Endothelial cell of hepatic sinusoid (primary cell): ENCODE measurements at regions not wholly inside any gene's neighbourhood (a gene's known extent, or its start where the extent isn't known, plus 50 kb on each side); places are given as distances from the start of the nearest gene placed in this dataset.

Experiments
- in situ Hi-C: cut with HindIII; loops from 2 replicates; pipeline ENCODE4 v1.10.0; 2017; ENCODE audit warnings: low sequenced_read_pairs

DNA sequence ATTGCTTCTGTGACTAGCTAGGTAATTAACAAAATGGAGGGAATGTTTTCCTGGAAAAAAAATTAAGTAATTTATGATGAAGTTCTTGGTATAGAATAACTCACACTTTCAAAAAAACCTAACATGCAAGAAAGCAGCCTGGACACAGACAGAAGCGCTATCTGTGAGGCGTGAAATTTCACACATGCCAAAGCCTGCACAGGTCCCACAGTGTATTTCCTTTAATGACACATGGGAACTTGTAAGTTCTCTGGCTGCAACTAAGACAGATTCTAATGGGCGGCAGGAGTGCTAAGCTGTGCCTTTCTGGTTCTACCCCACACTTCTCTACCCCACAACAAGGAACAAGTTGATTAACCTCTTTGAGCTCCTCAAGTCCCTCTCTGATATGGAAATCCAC lies 84.9 kb upstream of the NEO1 start:
- in situ Hi-C loops, result no loop called here

- in situ Hi-C loops, result no loop called here
Measured at GRCh38 chr15:72966641-72967040, 85.6 kb upstream of the NEO1 start.

- in situ Hi-C loops, result no loop called here
Measured at GRCh38 chr15:72965671-72966070, 86.6 kb upstream of the NEO1 start.

DNA sequence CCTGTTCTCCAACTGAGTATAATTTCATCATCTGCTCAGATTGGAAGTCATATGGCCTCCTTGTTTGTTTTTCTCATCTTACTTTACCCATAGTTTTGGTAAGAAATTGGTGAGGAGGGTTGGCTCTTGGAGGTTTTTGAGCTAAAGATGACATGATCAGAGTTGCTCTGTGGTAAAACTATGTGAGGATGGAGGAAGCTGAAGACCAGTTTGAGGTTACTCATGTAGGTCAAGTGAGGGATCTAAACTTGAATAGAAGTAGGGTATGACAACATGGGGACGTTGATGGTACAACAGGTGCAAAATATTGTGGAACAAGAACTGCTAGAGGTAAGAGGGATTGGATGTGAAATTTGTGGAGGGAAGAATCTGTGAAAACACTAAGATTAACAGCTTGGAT lies 87.7 kb upstream of the NEO1 start:
- in situ Hi-C loops, result no loop called here

DNA sequence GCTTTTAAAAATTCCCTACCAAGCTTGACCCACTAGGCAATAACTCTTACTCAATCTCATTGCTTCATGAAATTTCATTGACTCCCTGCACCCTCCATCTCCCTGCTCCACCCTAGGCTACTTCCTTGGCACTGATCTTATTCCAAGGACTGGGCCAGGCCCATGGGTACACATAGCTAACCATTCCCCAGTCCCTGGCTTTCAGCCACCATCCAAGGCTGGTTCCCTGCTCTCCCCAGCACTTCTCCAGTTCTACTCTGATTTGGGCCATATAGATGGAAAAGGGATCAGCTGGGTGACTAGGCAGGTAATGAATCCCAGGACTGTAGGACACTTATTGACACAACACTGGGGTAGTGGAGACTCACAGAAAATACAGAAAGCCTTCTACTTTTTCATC lies 88.1 kb upstream of the NEO1 start:
- in situ Hi-C loops, result no loop called here

DNA sequence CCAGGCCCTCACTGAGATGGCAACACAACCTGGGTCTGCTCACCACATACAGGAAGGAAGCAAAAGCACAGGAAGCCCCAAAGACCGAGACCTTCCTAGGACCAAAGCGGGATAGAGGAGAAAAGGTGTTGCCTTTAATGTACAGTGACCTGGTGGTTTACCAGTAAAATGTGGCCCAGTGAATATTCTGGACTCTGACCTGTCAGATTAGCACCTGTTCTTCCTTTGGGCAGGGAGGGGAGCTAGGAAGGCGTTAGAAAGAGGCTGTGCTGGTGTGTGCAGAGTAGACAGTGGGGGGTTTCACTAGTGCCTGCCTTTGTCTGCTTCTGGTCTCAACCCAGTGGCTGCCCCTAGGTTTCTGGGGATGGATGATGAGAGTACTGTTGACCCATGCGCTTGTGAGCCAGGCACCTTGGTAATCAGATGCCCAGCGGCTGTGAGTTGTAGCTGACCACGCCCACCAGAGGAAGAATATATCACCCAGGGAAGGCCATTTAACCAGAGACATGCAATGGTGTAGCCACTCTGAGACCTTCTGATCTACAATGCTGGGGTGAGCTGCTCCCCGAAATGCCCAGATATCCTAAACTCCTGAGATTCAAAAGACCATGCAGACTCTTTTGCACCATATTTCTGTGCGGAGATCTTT lies 90.1 kb upstream of the NEO1 start:
- in situ Hi-C loops, result no loop called here

- in situ Hi-C loops, result no loop called here
Measured at GRCh38 chr15:72961346-72961745, 90.9 kb upstream of the NEO1 start.

DNA sequence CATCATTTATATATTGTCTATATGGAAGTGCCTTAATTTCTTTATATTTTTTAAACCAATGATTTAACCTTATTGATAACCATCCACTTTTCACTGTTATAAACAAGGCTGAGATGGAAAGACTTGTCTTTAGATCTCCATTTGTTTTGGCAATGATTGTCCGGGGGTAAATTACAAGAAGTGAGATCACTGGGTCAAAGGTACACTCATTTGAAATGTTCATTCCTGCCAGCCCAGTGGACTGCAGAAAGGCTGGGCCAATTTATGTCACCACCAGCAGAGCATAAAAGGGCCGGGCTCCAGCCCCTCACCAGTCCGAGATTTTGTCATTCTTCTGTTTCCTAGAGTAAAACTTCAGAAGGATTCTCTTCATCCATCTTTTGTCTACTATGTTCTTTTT lies 93.6 kb upstream of the NEO1 start:
- in situ Hi-C loops, result no loop called here

DNA sequence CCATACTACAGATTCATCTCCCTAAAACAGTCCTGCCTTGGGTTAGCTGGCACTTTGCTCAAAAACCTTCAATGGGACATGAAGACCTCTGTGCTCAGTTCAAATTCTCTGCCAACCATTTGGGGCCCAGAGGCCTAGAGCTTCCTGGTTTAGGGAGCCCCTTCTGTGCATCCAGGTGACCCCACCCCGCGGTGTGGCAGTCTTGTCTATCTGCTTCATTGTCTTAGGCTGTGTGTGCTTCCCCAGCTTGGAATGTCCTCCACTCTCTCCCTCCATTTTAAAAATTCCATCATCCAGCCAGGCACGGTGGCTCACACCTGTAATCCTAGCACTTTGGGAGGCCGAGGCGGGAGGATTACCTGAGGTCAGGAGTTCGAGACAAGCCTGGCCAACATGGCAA lies 99.0 kb upstream of the NEO1 start:
- in situ Hi-C loops, result no loop called here

DNA sequence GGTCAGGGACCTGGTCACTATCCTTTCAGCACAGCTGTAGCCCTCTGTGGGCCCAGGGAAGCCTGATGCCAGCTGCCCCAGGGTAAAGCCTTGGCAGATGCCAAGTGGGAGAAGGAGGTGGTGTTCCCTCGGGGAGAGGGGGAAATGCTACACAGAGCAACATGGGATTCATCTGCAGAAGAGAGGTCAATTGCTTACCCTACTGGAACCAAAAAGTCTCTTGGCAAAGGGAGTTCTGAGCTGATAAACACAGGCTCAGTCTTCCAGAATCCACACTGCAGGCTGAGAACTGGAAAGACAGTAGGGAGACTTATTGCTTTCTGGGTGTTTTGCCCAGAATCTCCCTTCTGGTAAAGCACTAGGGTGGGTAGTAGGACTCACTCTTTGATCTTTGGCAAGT lies 100.1 kb upstream of the NEO1 start:
- in situ Hi-C loops, result no loop called here

DNA sequence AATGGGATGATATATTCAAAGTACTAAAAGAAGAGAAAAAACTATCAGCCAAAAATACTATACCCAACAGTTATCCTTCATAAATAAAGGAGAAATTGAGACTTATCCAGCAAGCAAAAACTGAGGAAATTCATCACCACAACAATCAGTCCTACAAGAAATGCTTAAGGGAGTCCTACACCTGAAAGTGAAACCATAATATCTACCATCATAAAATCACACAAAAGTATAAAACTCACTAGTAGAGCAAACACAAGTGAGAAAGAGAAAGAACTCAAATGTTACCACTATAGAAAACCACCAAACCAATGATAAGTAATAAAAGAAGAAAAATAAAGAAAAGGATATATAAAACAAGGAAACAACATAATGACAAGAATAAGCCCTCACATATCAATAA lies 103.6 kb upstream of the NEO1 start:
- in situ Hi-C loops, result no loop called here

DNA sequence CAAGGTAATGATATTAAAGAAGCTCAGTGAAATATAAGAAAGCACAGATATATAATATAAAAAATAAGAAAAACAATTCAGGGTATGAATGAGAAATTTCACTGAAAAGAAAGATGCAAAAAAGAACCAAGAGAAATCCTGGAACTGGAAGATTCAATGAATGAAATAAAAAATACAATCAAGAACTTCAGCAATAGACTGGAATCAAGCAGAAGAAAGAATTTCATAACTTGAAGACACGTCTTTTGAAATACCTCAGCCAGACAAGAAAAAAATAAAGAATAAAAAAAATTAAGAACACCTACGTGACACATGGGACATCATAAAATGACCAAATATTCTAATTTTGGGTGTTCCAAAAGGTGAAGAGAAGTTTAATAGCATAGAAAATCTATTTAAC lies 104.6 kb upstream of the NEO1 start:
- in situ Hi-C loops, result no loop called here

DNA sequence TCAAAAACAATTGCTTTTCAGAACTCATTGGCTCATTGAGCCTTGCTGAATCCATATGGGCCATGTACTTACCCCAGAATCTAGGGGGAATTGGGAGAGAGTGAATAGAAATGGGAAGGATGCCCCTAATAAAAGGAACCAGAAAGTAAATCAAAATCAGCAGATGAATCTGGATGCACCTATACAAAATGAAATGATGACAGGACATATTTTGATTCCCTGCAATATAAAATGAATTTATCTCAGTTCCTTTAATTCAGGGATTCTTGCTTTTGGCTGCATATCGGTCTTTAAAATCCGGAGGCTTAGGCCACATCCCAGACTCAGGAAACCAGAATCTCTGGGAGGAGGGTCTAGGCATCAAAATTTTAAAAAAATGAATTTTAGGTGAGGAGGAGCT lies 107.7 kb upstream of the NEO1 start:
- in situ Hi-C loops, result no loop called here

- in situ Hi-C loops, result no loop called here
Measured at GRCh38 chr15:72940229-72940622, 112.0 kb upstream of the NEO1 start.

DNA sequence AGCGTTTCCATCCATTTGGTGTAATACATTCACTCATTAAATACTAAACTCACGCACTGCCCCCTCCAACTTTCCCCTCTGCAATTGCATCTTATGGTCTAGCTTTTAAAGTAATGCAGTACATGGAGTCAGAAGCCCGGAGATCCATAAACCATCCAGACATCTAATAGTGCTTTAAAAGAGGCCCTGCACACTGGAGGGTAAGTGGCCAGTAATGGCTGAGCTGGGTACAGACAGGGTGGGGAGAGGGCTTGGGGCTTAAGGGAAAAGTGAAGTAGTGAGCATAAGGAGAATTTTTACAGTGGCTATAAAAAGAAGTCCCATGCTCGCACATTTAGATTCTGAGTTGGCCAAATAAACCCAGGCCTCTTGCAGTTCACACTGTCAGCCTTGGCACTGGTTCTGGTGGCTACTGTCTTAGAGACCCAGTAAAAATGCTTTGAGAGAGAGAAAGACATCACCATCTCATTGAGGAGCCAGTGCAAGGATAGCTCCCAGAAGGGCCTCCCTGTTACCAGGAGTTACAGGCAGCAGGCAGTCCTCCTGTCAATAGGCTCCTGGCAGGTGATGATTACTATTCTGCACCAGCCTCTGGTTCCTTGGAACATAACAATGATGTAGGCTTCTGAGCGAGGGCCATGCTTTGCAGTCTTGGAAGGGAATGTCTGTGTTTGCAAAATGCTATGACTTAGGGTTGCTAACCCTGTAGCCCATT lies 112.6 kb upstream of the NEO1 start:
- in situ Hi-C loops, result no loop called here

DNA sequence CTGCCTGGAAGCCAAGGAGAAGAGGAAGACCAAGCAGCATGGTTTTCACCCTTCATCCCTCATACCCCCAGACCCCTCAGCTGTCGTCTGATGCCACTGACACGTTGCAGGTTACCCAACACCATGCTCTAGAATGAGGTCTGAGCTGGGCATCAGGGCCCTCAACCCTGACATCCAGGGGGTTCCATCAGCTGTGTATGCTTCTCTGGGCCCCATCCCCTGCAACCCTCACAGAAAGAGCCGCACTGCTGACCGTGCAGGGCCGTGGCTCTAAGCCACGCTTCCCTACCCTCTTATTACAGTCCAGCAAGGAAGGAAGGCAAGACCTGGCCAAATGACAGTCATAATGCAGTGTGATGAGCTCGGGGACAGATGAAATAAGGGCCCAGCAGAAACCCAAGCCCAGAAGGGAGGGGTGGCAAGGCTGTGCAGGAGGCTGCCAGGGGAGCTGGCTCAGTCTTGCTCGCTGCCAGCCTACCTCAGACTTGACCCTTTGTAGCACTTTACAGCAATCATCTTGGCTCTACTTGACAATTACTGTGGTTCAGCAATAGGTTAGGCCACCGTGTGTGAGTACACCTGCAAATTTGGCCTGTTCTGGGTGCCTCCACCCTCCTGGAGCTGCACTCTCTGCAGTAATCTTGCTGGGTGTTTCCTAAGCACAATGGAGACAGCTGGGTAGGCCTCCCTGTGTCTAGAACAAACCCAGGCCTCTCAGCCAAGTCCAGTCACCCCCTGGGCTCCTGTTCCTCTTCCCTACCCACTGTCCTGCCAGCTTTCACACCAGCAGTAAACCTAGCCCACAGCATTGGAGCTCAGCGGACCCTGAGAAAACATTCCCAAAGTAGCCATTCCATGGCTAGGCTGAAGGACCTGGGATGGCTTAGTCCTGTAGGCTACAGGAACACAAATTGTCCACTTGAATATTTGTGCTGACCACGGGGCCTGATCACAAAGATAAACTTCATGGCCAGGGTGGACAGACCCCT lies 115.3 kb upstream of the NEO1 start:
- in situ Hi-C loops, result no loop called here

DNA sequence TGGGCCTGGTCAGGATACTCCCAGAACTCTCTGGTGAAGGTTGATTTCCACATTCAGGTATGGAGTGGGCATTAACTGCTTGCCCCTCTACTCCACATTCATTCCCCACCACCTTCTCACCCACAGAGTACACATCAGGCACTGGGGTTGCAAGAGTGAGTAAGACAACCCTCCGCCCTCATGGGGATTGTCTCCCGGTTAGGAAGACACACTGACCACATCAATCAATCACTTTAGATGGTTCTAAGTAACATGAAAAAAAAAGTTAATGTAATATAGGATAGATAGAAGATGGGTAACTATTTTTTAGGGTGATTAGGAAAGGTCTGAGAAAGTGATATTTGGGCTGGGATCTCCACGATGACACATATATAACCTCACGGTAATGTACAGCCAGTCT lies 116.0 kb upstream of the NEO1 start:
- in situ Hi-C loops, result no loop called here

DNA sequence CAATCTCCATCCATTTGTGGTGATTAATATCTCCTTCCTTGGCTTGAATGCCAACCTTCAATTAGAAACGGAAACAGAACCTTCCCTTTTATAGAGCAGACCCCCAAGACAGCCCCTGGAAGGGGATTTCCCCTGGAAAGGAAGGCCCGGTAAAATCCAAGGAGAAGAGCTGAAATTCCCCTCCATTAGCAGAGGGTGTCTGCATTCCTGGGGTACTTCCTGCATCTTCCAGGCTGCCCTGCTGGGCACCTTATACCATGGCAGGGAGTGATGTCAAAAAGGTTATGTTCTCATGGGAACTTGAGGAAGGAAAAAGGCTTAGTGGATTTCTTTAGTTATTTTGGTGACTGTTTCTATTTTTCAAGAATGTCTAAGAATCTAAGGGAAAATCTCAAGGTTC lies 116.7 kb upstream of the NEO1 start:
- in situ Hi-C loops, result no loop called here

DNA sequence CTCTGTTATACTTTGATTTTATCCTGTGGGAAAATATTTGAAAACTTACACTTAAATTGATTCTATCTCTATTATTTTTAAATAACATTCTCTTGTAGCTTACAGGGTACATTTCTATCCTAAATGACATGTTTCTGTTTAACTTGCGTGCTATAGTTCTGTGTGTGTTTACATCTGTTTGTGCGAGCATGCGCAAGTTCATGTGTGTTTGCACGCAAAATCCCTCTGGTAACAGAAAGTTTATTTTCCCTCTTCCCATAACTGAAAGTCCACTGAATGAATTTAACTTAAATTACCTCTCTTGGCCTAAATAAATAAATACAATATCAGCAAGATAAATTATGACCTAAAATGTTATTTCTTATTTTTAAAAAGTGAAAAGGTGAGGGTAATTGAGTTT lies 117.3 kb upstream of the NEO1 start:
- in situ Hi-C loops, result loop anchor here (5.0 kb wide), 1 partner anchor 38 kb away; no protein-coding TSS in a partner anchor

DNA sequence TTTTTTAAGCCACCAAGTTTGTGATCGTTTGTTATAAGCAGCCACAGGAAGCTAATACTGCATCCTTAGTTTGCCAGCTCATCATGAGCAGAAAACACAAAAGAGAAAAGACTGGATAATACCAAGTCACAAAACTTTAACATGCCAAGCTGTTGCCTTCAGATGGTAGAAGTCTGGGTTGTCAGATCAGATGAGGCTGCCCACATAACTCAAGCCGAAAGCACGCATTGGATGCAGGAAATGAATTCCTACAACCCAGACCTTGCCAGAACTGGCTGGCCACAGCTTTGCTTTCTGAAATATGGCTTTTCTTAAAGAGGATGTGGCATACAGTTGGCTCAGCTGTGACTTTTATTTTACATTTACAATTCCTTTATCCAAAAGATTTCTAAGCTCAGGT lies 118.3 kb upstream of the NEO1 start:
- in situ Hi-C loops, result loop anchor here (5.0 kb wide), 1 partner anchor 37 kb away; no protein-coding TSS in a partner anchor

DNA sequence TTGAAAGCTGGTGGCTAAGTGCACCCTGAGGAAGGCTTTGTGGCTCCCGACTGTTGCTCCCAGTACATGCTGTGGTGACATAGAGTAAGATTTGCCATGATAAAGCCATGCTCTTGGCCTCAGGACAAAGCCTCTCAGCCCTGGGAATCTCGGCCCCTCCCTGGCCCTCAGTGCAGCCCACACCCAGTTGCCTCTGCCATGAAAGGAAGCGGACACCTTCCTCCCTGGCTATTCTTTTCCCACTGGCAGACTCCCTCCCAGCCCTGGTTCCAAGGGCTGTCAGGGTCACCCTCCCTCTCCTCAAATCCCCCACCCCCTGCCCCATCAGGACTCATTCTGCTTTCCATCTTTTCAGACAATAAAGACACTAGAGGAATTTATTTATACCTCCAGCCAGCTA lies 119.8 kb upstream of the NEO1 start:
- in situ Hi-C loops, result loop anchor here (5.0 kb wide), 1 partner anchor 35 kb away; no protein-coding TSS in a partner anchor

DNA sequence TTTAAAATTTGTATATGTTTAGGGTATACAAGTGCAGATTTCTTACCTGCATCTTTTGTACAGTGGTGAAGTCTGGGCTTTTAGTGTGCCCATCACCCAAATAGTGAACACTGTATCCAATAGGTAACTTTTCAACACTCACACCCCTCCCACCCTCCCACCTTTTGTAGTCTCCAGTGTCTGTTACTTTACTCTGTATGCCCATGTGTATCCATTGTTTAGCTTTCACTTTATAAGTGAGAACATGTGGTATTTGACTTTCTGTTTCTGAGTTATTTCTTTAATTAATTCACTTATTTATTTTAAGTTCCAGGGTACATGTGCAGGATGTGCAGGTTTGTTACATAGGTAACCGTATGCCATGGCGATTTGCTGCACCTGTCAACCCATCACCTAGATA lies 124.8 kb upstream of the NEO1 start:
- in situ Hi-C loops, result no loop called here
